ENCODE measurements at regions not wholly inside any gene's neighbourhood (a gene's known extent, or its start where the extent isn't known, plus 50 kb on each side); places are given as distances from the start of the nearest gene placed in this dataset.

DNA sequence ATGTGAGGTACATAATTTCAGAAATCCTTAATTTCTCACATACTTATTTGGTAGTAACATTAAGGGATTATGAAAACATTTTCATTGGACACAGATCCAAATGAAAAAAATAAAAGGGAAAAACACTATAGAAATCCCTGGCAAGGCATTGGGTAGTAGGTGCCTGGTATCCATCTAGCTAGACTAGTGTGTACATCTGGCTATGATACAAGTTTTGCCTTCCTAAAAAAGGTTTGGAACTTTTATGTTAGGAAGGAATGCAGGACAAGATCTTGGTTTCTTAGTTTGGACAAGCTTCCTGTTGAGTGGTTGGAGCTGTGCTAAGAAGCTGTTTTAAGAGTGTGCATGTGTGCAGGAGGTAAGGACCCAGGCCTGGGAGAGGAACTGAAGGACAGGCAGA is 252.3 kb upstream of the GLI3 start:
- no peak for DNase-seq

DNA sequence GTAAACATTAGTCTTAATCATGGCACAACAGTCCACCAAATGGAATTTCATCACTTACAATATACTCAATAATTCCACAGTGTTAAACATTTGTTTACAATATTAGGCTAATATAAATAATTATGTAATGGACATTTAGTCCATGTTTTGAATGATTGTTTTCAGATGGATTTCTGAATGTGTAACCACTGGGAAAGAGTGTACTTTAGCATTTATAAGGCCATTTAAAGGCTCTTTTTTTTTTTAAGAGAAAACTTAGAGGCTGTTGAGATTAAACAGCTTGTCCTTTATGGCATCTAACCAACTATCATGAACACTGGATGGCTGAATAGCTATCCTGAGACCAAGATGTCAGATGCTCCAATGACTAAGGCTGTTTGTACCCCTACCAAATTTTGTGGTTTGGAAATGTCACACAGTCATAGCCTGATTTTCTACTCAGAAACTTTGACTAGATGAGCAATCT is 248.3 kb upstream of the GLI3 start:
- no peak for DNase-seq

DNA sequence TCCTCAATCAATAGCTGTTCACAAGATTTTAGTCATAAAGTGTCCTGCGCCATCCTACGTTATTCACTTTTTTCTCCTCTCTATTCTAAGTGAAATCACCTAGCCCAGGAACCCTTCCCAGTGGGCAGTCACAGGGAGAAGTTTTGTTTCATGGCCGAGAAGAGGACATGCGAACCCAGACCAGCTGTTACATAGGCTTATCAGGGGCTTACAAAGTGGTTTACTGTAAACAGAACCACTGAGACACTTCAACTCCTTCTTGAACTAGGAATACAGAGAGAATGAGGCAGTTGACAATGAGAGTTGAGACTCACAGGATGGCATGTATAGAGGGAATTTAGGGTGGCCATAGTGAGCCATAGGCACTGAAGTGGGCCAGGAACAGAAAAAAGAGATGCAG is 246.9 kb upstream of the GLI3 start:
- DNase-seq: no peak

DNA sequence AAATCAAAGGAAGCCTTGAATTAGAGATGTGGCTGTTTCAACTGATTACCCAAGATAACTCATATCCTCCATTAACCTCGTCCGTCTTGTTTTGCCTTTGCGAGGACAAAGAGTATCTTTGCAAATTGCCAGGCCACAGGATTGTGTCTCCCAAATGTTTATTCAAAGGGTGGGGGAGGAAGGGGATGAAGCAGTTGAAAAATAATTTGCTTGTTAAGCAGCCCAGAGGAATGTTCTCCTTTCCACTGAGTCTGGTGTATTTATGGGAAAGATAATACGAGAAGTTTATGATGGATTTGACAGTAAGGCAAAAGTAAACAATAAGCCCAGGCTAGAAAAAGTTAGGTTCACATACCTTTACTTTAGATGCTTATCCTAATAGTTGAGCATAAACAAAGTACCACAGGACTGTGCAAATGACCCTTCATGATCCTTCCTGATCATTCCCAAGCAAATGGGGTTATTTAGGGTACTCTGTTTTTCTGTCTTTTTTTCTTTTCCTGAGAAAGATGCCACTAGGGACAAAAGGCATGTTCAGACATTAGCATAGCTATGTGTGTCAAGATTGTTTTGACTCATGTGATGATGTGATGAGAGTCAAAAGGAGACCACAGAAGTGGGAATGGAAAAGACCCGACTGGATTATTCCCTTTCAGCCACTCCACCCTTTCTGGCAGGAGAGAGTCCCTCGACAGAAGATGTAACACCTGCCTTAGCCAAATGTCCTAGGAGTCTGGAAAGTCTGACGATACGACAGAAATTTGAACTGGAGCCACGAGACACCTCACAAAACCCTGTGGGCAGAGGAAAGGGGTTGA is 243.0 kb upstream of the GLI3 start:
- no peak for DNase-seq

DNA sequence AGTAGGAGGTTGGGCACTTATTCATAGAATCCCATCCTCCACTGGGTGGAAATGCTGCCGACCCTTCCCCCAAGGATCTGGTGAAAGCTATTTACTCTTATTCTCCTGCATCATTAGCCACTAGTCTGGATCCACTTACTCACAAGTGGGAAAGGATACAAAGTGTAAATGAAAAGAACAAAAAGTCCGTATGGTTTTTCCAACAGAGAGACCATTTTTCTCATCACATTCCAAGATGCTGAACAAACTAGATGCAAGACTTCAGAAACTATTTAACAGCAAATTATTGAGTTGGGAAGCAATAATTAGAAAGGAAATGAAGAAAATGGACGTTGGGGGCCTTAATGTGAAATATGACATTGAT is 242.4 kb upstream of the GLI3 start:
- DNase-seq: no peak

DNA sequence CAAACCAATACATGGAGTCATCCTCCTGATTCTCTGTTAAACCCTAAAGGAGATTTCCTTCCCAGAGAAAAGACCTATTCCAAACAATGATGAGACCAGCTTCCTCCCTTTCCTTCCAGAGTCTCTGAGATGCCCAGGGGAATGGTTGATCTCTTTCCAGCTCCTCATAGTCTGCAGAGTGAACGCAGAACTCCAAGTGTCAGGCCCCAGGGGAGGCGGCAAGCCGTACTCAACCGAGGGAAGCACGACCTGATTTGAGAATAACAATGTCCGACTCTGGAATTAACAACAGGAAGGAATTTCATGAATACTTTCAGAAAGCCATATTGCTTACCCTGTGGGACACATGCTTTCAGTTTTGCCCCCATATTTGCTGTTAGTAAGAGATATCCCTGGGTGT is 241.7 kb upstream of the GLI3 start:
- DNase-seq: no peak

DNA sequence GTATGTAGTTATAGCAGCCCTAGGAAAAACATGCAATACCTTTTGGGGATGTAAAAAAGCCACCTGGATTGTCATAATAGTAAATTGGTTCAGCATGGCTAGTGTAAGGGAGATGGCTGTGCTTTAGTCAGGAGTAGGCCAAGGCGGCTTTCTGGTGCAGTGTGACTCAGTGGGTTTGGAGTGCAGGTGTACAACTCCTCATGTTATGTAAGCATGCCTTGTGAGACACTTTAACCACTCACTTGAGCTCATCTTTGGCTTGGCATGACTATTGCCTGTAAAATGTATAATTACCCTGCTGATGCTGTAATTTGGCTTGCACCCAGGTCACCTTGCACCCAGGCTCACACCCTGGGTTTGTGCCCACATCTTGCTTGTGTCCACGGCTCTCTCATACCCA is 239.2 kb upstream of the GLI3 start:
- no peak for DNase-seq

DNA sequence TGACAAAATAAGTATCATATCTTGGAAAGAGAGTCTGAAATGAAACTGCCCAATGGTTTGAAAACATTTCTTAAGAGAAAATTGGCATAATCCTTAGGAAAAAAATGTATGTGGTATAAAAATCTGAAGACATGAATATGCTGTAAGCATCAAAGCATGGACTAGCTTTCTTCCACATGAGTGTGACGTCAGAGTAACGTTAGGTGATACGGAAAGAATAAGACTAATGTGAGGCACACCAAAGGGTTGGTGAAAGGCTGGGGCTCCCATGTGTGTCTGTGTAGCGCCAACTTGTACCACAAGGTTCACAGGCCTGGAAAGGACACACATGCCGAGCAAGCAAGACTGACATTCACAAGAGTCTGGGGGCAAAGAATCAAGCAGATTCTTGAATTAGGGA is 238.1 kb upstream of the GLI3 start:
- DNase-seq: no peak

DNA sequence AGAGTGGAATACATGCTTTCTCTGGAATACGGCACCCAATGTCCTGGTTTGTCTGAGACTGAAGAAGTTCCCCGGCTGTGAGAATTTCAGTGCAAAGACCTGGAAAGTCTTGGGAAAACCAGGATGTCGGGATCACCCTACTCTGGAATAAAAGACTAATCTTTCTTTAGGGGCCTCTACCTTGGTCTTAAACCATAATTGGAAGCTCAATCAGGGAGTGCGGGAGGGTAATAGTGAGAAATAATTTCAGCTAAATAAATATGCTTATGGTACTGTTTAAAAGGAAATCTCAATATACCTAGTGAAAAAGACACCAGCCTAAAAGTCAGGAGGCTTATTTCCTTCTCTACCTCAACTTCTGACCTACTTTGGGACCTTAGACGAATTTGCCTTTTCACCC is 236.1 kb upstream of the GLI3 start:
- DNase-seq: no peak

DNA sequence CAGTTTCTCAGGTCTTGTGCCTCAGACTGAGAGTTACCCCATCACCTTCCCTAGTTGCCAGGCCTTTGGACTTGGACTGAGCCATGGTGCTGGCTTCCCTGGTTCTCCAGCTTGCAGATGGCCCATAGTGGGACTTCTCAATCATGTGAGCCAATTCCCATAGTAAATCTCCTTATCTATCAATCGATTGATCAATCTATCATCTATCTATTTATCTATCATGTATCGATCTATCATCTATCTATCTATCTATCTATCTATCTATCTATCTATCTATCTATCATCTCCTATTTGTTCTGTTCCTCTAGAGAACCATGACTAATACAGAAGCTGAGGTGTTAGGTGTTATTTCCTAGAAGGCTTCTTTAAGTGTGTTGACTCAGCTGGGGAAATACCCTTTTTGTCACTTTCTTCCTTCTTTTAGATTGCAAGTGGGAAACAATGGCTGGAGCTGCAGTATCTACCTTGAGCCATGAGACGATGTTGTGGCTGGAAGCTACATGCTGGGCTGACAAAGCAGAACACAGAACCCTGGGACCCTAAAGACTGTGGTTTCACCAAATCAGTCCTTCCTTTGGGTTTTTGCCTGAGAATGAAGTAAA is 234.7 kb upstream of the GLI3 start:
- DNase-seq: no peak

DNA sequence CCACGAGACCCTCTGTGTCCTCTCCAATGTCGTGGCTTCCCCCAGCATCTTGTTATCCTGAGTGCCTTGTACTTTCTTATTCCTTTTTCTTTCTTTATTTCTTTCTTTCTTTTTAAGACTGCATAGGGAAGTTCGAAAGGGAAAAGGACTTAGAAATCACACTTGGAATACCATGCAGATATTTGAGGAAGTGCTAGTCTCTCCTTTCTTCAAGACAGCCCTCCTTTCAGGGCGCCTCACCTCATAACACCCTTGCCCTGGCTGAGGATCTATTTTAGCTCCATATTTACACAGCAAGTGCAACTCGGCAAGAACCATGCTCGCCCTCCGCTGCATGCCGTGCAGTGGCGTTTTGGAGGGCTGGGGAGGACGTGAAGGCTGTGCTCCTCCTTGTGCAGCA is 232.3 kb upstream of the GLI3 start:
- DNase-seq: no peak

DNA sequence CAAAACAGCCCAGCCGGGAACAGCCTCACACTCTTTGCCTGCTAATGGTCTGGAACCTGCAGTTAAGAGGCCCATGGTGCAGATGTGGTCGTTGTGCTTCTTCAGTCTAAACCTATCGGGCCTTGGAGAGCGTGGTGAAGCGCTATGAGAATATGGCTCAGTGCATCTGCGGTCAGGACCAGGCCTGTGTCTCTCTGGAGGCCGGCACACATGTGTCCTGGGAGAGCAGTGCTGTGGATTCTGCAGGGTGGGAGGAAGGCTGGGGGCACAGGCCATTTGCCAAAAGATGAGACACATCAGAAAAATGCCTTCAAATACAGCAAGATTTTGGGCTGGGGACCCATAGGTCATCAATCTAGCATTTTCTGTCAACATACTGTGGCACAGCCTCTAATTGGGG is 231.5 kb upstream of the GLI3 start:
- no peak for DNase-seq

DNA sequence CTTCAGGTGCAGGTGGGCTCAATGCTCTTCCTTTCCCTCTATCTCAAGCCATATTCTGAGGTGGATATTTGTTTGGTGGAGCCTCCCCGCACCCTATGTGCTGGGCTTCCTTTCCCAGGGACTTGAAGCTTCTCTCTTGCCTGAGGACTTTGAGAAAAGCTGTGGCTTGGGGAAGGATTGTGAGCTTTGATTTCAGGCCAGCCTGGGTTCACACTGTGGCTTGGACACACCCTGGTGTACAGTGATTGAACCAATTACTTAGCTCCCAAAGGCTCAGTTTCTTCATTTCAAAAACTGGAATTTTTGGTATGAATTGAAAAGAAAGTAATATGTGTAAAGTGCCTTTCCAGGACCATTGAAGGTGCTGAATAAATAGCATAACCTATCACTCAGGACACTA is 224.5 kb upstream of the GLI3 start:
- no peak for DNase-seq

DNA sequence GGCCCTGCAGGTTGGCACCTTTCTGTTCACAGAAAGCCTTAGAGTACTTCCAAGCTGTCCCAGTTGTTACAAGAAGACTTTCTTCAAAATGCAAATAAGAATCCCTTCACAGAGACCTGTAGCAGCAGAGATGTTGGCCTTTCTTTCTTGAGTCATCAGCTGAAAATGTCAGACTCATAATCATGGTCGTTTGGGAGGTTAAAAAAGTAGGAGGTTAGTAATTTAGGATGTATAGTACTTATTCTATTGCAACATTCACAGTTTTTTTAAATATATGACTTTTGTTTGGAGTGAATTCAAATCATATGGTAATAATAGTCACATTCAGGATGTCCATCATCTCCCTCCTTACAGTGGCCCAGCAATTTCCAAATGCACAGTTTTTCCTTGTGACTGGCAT is 223.9 kb upstream of the GLI3 start:
- DNase-seq: no peak

DNA sequence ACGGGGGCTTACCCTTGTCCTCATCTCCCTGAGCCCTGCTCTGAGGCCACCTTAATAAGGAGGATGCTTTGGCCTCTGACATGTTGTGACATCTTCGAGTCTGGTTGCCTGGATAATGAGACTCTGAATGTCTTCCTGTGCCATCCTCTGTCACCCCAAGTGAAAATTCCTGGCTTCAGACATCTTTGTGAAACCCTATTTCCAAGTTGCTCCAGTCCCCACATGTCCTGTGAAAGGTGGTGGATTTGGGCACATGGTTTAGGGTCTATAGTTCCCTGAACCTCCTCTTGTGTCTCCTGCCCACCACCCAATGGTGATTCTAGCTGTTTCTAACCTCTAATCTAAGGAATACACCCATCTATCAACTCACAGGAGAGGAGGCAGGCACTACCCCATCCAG is 223.1 kb upstream of the GLI3 start:
- no peak for DNase-seq

DNA sequence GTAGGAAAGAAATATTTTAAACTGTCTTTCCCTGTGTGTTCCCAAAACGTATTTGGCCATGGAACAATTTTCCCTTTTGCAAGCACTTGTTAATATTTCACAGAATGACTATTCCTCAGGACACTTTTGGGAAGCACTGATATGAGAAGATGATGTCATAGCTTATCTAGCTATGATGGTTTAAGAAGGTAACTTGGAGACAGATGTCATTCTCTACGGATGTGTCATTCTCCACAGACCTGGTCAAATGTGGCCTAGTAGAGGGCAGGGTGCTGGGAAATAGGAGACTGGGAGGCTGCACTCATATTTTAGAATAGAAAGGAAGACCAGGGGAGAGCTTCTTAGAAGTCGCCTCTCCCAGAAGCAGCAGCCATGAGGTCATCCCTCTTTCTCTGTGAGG is 220.7 kb upstream of the GLI3 start:
- no peak for DNase-seq

DNA sequence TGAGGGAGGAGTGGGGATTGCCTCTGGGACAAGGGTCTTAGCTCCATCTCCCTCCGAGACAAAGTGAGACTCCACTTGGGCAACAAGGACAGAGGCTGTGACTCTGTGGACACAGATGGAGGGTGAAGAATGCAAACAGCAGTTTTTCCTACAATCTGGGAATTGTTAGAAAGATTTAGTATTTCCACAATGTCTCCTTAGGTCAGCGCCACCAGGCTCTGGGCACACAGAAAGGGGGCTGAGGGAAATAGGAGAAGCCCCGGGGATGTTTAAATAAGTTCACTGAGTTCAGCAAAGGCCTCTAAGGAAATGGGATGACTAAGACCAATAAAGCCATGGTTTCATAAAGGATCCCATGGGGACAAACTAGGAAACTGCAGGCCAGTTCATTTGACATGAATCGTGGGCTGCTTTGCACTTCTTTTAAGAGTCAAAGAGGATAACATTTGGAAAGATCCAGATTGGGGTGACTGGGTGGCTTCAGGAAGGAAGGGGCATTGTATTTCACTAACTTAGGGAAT is 219.8 kb upstream of the GLI3 start:
- DNase-seq: no peak

DNA sequence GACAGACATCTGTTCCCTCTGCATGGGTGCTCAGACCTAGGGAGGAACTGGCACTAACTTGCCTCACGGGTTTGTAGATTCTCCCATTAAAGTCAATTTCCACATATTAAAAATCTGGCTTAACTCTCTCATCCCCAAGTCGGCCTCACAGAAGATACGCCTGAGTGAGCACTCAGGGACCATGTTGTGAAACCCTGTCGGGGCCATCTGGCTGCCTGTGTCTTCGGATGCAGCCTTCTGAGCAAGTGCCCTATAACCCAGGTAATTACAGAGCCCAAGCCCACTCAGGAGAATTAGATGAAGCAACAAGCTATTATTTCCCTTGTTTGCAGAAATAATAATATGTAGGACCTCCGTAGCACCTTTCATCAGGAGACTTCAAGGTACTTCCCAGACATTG is 219.3 kb upstream of the GLI3 start:
- no peak for DNase-seq

DNA sequence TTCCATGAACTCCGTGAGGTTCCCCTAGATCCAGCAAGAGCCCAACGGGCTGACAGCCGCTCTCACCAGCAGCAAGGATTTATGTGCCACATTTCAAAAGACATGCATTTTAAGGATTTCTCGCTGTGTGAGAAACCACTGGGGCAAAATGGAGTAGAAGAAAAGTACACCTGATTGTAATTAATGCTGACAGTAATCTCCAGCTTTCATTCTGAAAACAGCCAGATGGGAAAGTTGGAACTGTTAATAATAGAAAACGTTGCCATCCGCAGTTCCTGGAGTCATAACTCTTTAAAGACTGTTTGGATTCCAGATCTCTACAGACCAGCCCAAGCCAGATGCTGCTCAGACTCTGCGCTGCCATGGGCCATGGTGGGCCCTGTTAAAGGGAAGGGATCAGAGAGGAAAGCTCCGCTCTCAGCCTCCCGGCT is 216.9 kb upstream of the GLI3 start:
- no peak for DNase-seq

DNA sequence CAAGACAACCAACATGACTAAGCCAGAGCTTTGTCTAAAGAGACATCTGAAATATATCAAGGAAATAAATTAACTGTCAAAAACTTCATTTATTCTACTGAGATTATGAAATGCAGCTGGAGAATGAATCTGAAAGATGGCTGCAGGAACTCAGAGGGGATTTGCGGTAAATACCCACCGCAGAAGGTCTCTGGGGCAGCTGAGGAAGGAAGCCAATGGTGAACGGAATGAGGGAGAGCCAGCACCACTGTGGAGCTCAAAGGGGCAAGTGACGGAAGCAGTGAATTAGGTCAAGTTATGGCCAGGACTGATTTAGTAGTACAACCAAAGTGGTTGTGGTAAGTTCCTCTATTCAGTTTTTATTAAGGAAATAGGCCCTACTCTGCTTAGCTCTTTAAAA is 215.3 kb upstream of the GLI3 start:
- no peak for DNase-seq

DNA sequence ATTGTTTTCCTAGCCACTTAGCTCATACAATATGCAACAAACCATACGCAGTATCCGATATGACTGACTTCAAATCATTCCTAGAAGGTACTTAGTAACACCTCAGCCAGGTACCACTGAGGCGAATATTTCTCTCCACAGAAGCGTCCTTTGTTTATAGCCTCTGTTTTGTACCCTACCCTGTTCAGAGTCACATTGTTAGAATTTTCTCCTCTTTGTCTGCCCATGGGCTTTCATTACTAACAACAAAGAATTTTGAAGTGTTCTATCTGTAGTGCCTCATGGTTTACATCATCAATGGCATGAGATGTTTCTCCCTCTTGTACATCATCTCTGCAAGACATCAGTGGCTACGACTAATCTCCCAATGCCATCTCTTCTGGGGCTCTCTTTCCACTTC is 212.4 kb upstream of the GLI3 start:
- DNase-seq: no peak

DNA sequence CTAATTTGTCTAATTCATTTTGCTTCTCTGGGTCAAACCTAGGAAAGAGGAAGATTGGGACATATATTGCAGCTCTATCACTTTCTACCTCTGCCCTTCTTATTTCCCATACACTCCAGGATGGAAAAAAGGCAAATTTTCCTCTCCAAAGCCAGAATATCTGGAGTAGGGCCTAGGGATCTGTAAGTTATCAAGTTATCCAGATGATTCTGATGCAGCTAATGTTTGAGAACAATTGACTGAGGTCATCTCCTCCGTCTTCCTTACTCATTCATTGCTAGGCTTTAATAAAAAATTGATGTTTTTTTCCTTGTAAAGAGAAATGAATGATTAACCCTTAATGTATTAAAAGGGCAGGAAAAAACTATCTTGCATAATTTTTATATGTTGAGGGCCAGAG is 211.9 kb upstream of the GLI3 start:
- DNase-seq: no peak

DNA sequence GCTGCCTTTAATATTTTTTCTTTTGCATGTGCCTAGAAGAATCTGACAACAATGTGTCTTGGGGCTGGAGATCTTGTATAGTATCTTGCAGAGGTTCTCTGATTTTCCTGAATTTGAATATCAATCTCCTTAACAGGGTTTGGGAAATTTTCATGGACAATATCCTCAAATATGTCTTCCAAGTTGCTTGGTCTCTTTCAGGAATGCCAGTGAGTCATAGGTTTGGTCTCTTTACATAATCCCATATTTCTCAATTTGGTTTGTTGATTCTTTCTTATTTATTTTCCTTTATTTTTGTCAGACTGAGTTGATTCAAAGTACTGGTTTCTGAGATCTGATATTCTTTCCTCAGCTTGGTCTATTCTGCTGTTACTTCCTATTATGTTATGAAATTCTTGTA is 208.7 kb upstream of the GLI3 start:
- DNase-seq: no peak

DNA sequence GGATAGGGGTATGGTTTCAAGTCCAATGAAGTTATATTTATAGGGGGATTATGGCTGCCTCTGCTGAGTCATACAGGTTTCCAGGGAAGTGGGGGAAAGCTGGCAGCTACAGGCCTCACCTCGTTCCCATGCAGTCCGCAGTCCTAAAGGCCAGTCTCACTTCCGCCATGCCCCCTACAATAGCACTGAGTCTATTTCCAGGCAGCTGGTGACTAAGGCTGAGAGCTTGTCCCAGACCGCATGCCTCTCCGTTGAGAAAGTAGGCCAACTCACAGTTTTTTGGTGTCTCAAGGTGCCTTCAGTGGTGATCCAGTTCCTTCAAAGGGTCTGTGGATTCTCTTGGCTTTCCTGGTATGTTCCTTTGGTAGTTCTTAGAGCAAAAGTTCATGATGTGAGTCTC is 203.9 kb upstream of the GLI3 start:
- DNase-seq: no peak

DNA sequence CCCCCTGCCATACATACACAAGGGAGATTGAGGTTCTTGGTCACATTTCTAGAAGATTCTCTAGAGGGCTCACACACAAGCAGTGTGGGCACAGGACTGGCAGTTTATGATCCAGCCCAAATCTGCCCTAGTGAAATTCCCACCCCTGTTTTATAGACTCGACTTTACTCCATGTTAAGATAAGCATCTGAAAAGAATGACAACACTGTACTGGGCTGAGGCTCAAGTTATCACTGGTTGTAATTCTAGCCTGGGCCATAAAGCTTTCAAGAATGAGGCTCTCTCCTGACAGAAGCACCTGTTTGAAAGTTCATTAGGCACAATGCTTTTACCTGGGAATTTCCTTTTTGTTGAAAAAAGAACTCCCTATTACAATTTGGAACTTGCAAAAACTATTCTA is 195.6 kb upstream of the GLI3 start:
- no peak for DNase-seq

Data from suppressor macrophage (primary cell).